ENCODE measurements at regions not wholly inside any gene's neighbourhood (a gene's known extent, or its start where the extent isn't known, plus 50 kb on each side); places are given as distances from the start of the nearest gene placed in this dataset.

- ChIA-PET CTCF (ENCODE audit: low intra/inter-chr PET ratio) (no interaction called here), POLR2A (no interaction called here)
- in situ Hi-C loops (cut with MboI), result no loop called here
- Histone ChIP-seq H4K20me1 (replicated peaks; ENCODE audit: control insufficient read depth, insufficient read depth, low read length) (no peaks in the 10 kb centered on the region), H3K4me1 (replicated peaks in 1 of 2; ENCODE audit: control insufficient read depth in 2 of 2, insufficient read depth in 2 of 2, low read length in 2 of 2) (no peaks in the 10 kb centered on the region), H3K27me3 (ENCODE audit: control insufficient read depth in 2 of 2, insufficient read depth in 2 of 2, low read length in 2 of 2) (no peaks in the 10 kb centered on the region), H3K4me2 (ENCODE audit: insufficient read depth, low read length) (no peak overlapping the region), H3K4me3 (no peak overlapping the region), H2AFZ (ENCODE audit: low read depth, low read length) (no peak overlapping the region), H3K9ac (ENCODE audit: insufficient read depth in 1 of 2, low read depth in 2 of 2, low read length in 2 of 2) (no peak overlapping the region), H3K27ac (ENCODE audit: extremely low read depth, low read depth, low read length) (no peak overlapping the region), H3K9me1 (ENCODE audit: control insufficient read depth, insufficient read depth, low read length) (no peaks in the 10 kb centered on the region), H3K36me3 (ENCODE audit: control insufficient read depth, insufficient read depth, low read length) (no peaks in the 10 kb centered on the region), H3K9me3 (replicated peaks; ENCODE audit: control insufficient read depth, insufficient read depth, low read depth, low read length) (no peaks in the 10 kb centered on the region), H3K79me2 (ENCODE audit: control insufficient read depth, insufficient read depth, low read length) (no peaks in the 10 kb centered on the region)
- DNase-seq (ENCODE audit: extremely low read depth in 1 of 4, low spot score in 3 of 4) (no peak), FAIRE-seq (no peak), ATAC-seq (no peak)
- intact Hi-C loops (cut with micrococcal nuclease), result no loop called here
- no TSS peak for BruUV-seq (replicated peaks)
- TF ChIP-seq ZBTB9 (CRISPR knock-in tag; IDR thresholded peaks at IDR 0.05) (no peak), SFPQ (IDR thresholded peaks at IDR 0.05; ENCODE audit: low read depth, low read length) (no peak), BCLAF1 (IDR thresholded peaks at IDR 0.05; ENCODE audit: borderline replicate concordance in 1 of 2, control insufficient read depth in 1 of 2, low read depth in 2 of 2, low read length in 1 of 2) (no peak), THRAP3 (IDR thresholded peaks at IDR 0.05; ENCODE audit: borderline replicate concordance) (no peak), ATF7 (IDR thresholded peaks at IDR 0.05) (no peak), ELF1 (tag; IDR thresholded peaks at IDR 0.05) (no peak)
- 0% methylated on average over 1 of the region's 2 CpGs for WGBS (ENCODE audit: insufficient coverage, low coverage, missing lambda C conversion rate)
Observed at GRCh38 chr9:14025741-14026140, 288.2 kb downstream of the NFIB start.

Measured in K562 (cell line).